ENCODE measurements at regions not wholly inside any gene's neighbourhood (a gene's known extent, or its start where the extent isn't known, plus 50 kb on each side); places are given as distances from the start of the nearest gene placed in this dataset.
"Not testable (repeated sequence)": the region's sequence is repeated elsewhere in the genome, so short reads cannot be mapped to it uniquely, and the experiment has no call there.

- not testable (repeated sequence) for H3K4me3 ChIP-seq (ENCODE audit: low read depth in 1 of 3, low read length in 3 of 3); FAIRE-seq; H3K27ac ChIP-seq (ENCODE audit: low read depth in 1 of 3, low read length in 2 of 3); H3K9me3 ChIP-seq (ENCODE audit: control insufficient read depth in 2 of 2, insufficient read depth in 1 of 2, low read depth in 1 of 2, low read length in 1 of 2); H3K27me3 ChIP-seq (ENCODE audit: control insufficient read depth in 3 of 3, insufficient read depth in 3 of 3, low read length in 3 of 3); DNase-seq; H3K4me1 ChIP-seq (ENCODE audit: control insufficient read depth in 3 of 3, insufficient read depth in 2 of 3, low read depth in 1 of 3, low read length in 2 of 3); H3K36me3 ChIP-seq (ENCODE audit: control insufficient read depth in 3 of 3, insufficient read depth in 2 of 3, low read depth in 1 of 3, low read length in 3 of 3)
- WGBS, 3 donors, result 83 to 92% (median 84%) methylated on average over 3 of the region's 4 CpGs
Observed at GRCh38 chr7:76867364-76867889, 164.7 kb downstream of the SPDYE17 start.

GRCh38 chr7:76863150-76863773 lies 168.9 kb downstream of the SPDYE17 start:
- 53 to 88% (median 68%) methylated on average over 1 of the region's 5 CpGs for WGBS, 3 donors
- not testable (repeated sequence) for H3K36me3 ChIP-seq (ENCODE audit: control insufficient read depth in 3 of 3, insufficient read depth in 2 of 3, low read depth in 1 of 3, low read length in 3 of 3); FAIRE-seq; DNase-seq; H3K9me3 ChIP-seq (ENCODE audit: control insufficient read depth in 2 of 2, insufficient read depth in 1 of 2, low read depth in 1 of 2, low read length in 1 of 2); H3K27me3 ChIP-seq (ENCODE audit: control insufficient read depth in 3 of 3, insufficient read depth in 3 of 3, low read length in 3 of 3); H3K4me1 ChIP-seq (ENCODE audit: control insufficient read depth in 3 of 3, insufficient read depth in 2 of 3, low read depth in 1 of 3, low read length in 2 of 3); H3K4me3 ChIP-seq (ENCODE audit: low read depth in 1 of 3, low read length in 3 of 3); H3K27ac ChIP-seq (ENCODE audit: low read depth in 1 of 3, low read length in 2 of 3)

- not testable (repeated sequence) for DNase-seq; H3K27me3 ChIP-seq (ENCODE audit: control insufficient read depth in 3 of 3, insufficient read depth in 3 of 3, low read length in 3 of 3); H3K9me3 ChIP-seq (ENCODE audit: control insufficient read depth in 2 of 2, insufficient read depth in 1 of 2, low read depth in 1 of 2, low read length in 1 of 2); H3K4me3 ChIP-seq (ENCODE audit: low read depth in 1 of 3, low read length in 3 of 3); H3K27ac ChIP-seq (ENCODE audit: low read depth in 1 of 3, low read length in 2 of 3); H3K36me3 ChIP-seq (ENCODE audit: control insufficient read depth in 3 of 3, insufficient read depth in 2 of 3, low read depth in 1 of 3, low read length in 3 of 3); H3K4me1 ChIP-seq (ENCODE audit: control insufficient read depth in 3 of 3, insufficient read depth in 2 of 3, low read depth in 1 of 3, low read length in 2 of 3); FAIRE-seq
Observed at GRCh38 chr7:76862241-76862640, 169.9 kb downstream of the SPDYE17 start.

- WGBS, 3 donors, result 54 to 66% (median 54%) methylated on average over 4 to 5 of the region's 5 CpGs
- not testable (repeated sequence) for DNase-seq; H3K27me3 ChIP-seq (ENCODE audit: control insufficient read depth in 3 of 3, insufficient read depth in 3 of 3, low read length in 3 of 3); H3K4me1 ChIP-seq (ENCODE audit: control insufficient read depth in 3 of 3, insufficient read depth in 2 of 3, low read depth in 1 of 3, low read length in 2 of 3); FAIRE-seq; H3K27ac ChIP-seq (ENCODE audit: low read depth in 1 of 3, low read length in 2 of 3); H3K4me3 ChIP-seq (ENCODE audit: low read depth in 1 of 3, low read length in 3 of 3); H3K36me3 ChIP-seq (ENCODE audit: control insufficient read depth in 3 of 3, insufficient read depth in 2 of 3, low read depth in 1 of 3, low read length in 3 of 3); H3K9me3 ChIP-seq (ENCODE audit: control insufficient read depth in 2 of 2, insufficient read depth in 1 of 2, low read depth in 1 of 2, low read length in 1 of 2)
Observed at GRCh38 chr7:76859933-76860332, 172.2 kb downstream of the SPDYE17 start.

GRCh38 chr7:76854631-76855030 lies 177.5 kb downstream of the SPDYE17 start:
- not testable (repeated sequence) for H3K4me1 ChIP-seq (ENCODE audit: control insufficient read depth in 3 of 3, insufficient read depth in 2 of 3, low read depth in 1 of 3, low read length in 2 of 3); H3K27ac ChIP-seq (ENCODE audit: low read depth in 1 of 3, low read length in 2 of 3); H3K36me3 ChIP-seq (ENCODE audit: control insufficient read depth in 3 of 3, insufficient read depth in 2 of 3, low read depth in 1 of 3, low read length in 3 of 3); DNase-seq; H3K9me3 ChIP-seq (ENCODE audit: control insufficient read depth in 2 of 2, insufficient read depth in 1 of 2, low read depth in 1 of 2, low read length in 1 of 2); H3K4me3 ChIP-seq (ENCODE audit: low read depth in 1 of 3, low read length in 3 of 3); FAIRE-seq; H3K27me3 ChIP-seq (ENCODE audit: control insufficient read depth in 3 of 3, insufficient read depth in 3 of 3, low read length in 3 of 3)

GRCh38 chr7:76852787-76853584 lies 179.2 kb downstream of the SPDYE17 start:
- not testable (repeated sequence) for FAIRE-seq

GRCh38 chr7:76852362-76852761 lies 179.8 kb downstream of the SPDYE17 start:
- not testable (repeated sequence) for DNase-seq; H3K27me3 ChIP-seq (ENCODE audit: control insufficient read depth in 3 of 3, insufficient read depth in 3 of 3, low read length in 3 of 3); H3K4me1 ChIP-seq (ENCODE audit: control insufficient read depth in 3 of 3, insufficient read depth in 2 of 3, low read depth in 1 of 3, low read length in 2 of 3); H3K36me3 ChIP-seq (ENCODE audit: control insufficient read depth in 3 of 3, insufficient read depth in 2 of 3, low read depth in 1 of 3, low read length in 3 of 3); FAIRE-seq; H3K9me3 ChIP-seq (ENCODE audit: control insufficient read depth in 2 of 2, insufficient read depth in 1 of 2, low read depth in 1 of 2, low read length in 1 of 2); H3K4me3 ChIP-seq (ENCODE audit: low read depth in 1 of 3, low read length in 3 of 3); H3K27ac ChIP-seq (ENCODE audit: low read depth in 1 of 3, low read length in 2 of 3)
- no CpG with 5 or more reads among the region's 1 CpG for WGBS, 3 donors

More at GRCh38 chr7:76852787-76853584, 179.2 kb downstream of the SPDYE17 start:
- not testable (repeated sequence) for H3K4me1 ChIP-seq (ENCODE audit: control insufficient read depth in 3 of 3, insufficient read depth in 2 of 3, low read depth in 1 of 3, low read length in 2 of 3); H3K36me3 ChIP-seq (ENCODE audit: control insufficient read depth in 3 of 3, insufficient read depth in 2 of 3, low read depth in 1 of 3, low read length in 3 of 3); H3K4me3 ChIP-seq (ENCODE audit: low read depth in 1 of 3, low read length in 3 of 3); H3K27ac ChIP-seq (ENCODE audit: low read depth in 1 of 3, low read length in 2 of 3); DNase-seq; H3K9me3 ChIP-seq (ENCODE audit: control insufficient read depth in 2 of 2, insufficient read depth in 1 of 2, low read depth in 1 of 2, low read length in 1 of 2); H3K27me3 ChIP-seq (ENCODE audit: control insufficient read depth in 3 of 3, insufficient read depth in 3 of 3, low read length in 3 of 3)
- 71 to 88% (median 72%) methylated on average over 6 of the region's 6 CpGs for WGBS, 3 donors

- H3K27me3 ChIP-seq (ENCODE audit: control insufficient read depth in 3 of 3, insufficient read depth in 3 of 3, low read length in 3 of 3); FAIRE-seq; H3K4me3 ChIP-seq (ENCODE audit: low read depth in 1 of 3, low read length in 3 of 3); H3K27ac ChIP-seq (ENCODE audit: low read depth in 1 of 3, low read length in 2 of 3); H3K4me1 ChIP-seq (ENCODE audit: control insufficient read depth in 3 of 3, insufficient read depth in 2 of 3, low read depth in 1 of 3, low read length in 2 of 3); H3K9me3 ChIP-seq (ENCODE audit: control insufficient read depth in 2 of 2, insufficient read depth in 1 of 2, low read depth in 1 of 2, low read length in 1 of 2); DNase-seq; H3K36me3 ChIP-seq (ENCODE audit: control insufficient read depth in 3 of 3, insufficient read depth in 2 of 3, low read depth in 1 of 3, low read length in 3 of 3): not testable (repeated sequence)
- 60 to 94% (median 62%) methylated on average over 3 to 5 of the region's 5 CpGs for WGBS, 3 donors
Observed at GRCh38 chr7:76851617-76852016, 180.5 kb downstream of the SPDYE17 start.

Measured in small intestine (tissue), 7 donors.